Neural cell (in vitro differentiated cells): ENCODE measurements at regions not wholly inside any gene's neighbourhood (a gene's known extent, or its start where the extent isn't known, plus 50 kb on each side); places are given as distances from the start of the nearest gene placed in this dataset.

Source experiments
- H2AFZ ChIP-seq: fragments of 200-600, 300-800 bp; sonication (generic), shearing (Covaris generic); 2 replicates; pipeline ENCODE4 v1.6.0; 2014; ENCODE audit warnings: low read depth, mild to moderate bottlenecking, antibody characterized with exemption, low read length, moderate library complexity
- H3F3A ChIP-seq: fragments of 200-600 bp; shearing (Covaris generic); 2 replicates; pipeline ENCODE4 v1.6.1; 2016; ENCODE audit warnings: mild to moderate bottlenecking, moderate library complexity, mixed read lengths, antibody characterized with exemption, low read length; ENCODE audit not compliant: insufficient read depth, poor library complexity, severe bottlenecking
- H3K27ac ChIP-seq: fragments of 200-600, 300-800 bp; sonication (generic), shearing (Covaris generic); 2 replicates; pipeline ENCODE4 v1.5.1; 2014; ENCODE audit warnings: mild to moderate bottlenecking, low read length, moderate library complexity
- H3K27me3 ChIP-seq: fragments of 300-800, 200-600 bp; sonication (generic), shearing (Covaris generic); 2 replicates; pipeline ENCODE4 v1.6.0; 2014; ENCODE audit warnings: mild to moderate bottlenecking, low read depth, low read length, moderate library complexity; ENCODE audit not compliant: insufficient read depth
- H3K36me3 ChIP-seq: fragments of 300-800, 200-600 bp; sonication (generic), shearing (Covaris generic); 2 replicates; pipeline ENCODE4 v1.5.1; 2014; ENCODE audit warnings: mild to moderate bottlenecking, antibody characterized with exemption, low read length, moderate library complexity; ENCODE audit not compliant: insufficient read depth
- H3K4me2 ChIP-seq: fragments of 300-800, 200-600 bp; sonication (generic), shearing (Covaris generic); 2 replicates; pipeline ENCODE4 v1.6.0; 2014; ENCODE audit warnings: mild to moderate bottlenecking, low read length
- H3K4me3 ChIP-seq: fragments of 300-800, 200-600 bp; sonication (generic), shearing (Covaris generic); 2 replicates; pipeline ENCODE4 v1.5.1; 2014; ENCODE audit warnings: mild to moderate bottlenecking, low read length, moderate library complexity
- H3K79me2 ChIP-seq: fragments of 200-600 bp; shearing (Covaris generic); replicated peaks from 2 replicates; pipeline ENCODE4 v1.6.0; 2014; ENCODE audit warnings: mild to moderate bottlenecking, low read length, moderate library complexity; ENCODE audit not compliant: insufficient read depth
- H3K9ac ChIP-seq: fragments of 300-800, 200-600 bp; sonication (generic), shearing (Covaris generic); 2 replicates; pipeline ENCODE4 v1.6.1; 2016; ENCODE audit warnings: mild to moderate bottlenecking, low read length, mixed read lengths
- H3K9me2 ChIP-seq: fragments of 200-600 bp; shearing (Covaris generic); 2 replicates; pipeline ENCODE4 v1.6.1; 2016; ENCODE audit warnings: mild to moderate bottlenecking, low read length, mixed read lengths; ENCODE audit not compliant: insufficient read depth
- H3K9me3 ChIP-seq: fragments of 200-600, 300-800 bp; sonication (generic), shearing (Covaris generic); 2 replicates; pipeline ENCODE4 v1.6.1; 2016; ENCODE audit warnings: mild to moderate bottlenecking, mixed run types, low read length, moderate library complexity, mixed read lengths
- H4K20me1 ChIP-seq: fragments of 200-600 bp; shearing (Covaris generic); 2 replicates; pipeline ENCODE4 v1.6.1; 2016; ENCODE audit warnings: mild to moderate bottlenecking, mixed run types; ENCODE audit not compliant: insufficient read depth
- EP300 ChIP-seq: fragments of 450-650 bp; conservative IDR thresholded peaks from 2 replicates; pipeline ENCODE4 v1.6.1; 2014; ENCODE audit warnings: antibody characterized with exemption, mild to moderate bottlenecking, moderate library complexity; ENCODE audit not compliant: poor library complexity, severe bottlenecking
- EZH2 ChIP-seq: fragments of 200-600, 300-800 bp; shearing (Covaris generic), sonication (generic); IDR thresholded peaks from 2 replicates; pipeline ENCODE4 v1.6.1; 2014; ENCODE audit warnings: antibody characterized with exemption, low read length, borderline replicate concordance, mild to moderate bottlenecking; ENCODE audit not compliant: insufficient read depth, poor library complexity, severe bottlenecking
- MXI1 ChIP-seq: fragments of 450-650 bp; conservative IDR thresholded peaks from 2 replicates; pipeline ENCODE4 v1.6.1; 2014; ENCODE audit warnings: antibody characterized with exemption, mild to moderate bottlenecking; ENCODE audit not compliant: poor library complexity, severe bottlenecking
- POLR2AphosphoS5 ChIP-seq: IDR thresholded peaks from 2 replicates; pipeline ENCODE4 v1.6.1; 2012
- RAD21 ChIP-seq: fragments of 450-650 bp; conservative IDR thresholded peaks from 2 replicates; pipeline ENCODE4 v1.6.1; 2014; ENCODE audit warnings: antibody characterized with exemption, mild to moderate bottlenecking, moderate library complexity
- REST ChIP-seq: IDR thresholded peaks from 2 replicates; pipeline ENCODE4 v1.6.1; 2012; ENCODE audit warnings: borderline replicate concordance
- SMC3 ChIP-seq: fragments of 450-650 bp; conservative IDR thresholded peaks from 2 replicates; pipeline ENCODE4 v1.6.1; 2014; ENCODE audit warnings: antibody characterized with exemption, mild to moderate bottlenecking, moderate library complexity; ENCODE audit not compliant: poor library complexity
- TAF1 ChIP-seq: IDR thresholded peaks from 2 replicates; pipeline ENCODE4 v1.6.1; 2012; ENCODE audit warnings: low read depth

GRCh38 chr1:56436296-56436695 lies 143.1 kb downstream of the PLPP3 start:
- no peaks in the 10 kb centered on the region for H4K20me1 ChIP-seq
- H3F3A ChIP-seq, result peaks cover 9% of the 10 kb centered on the region
- no peak for TF ChIP-seq RAD21
- no peak for TF ChIP-seq MXI1
- no peak for TF ChIP-seq TAF1
- TF ChIP-seq EZH2, result no peak
- no peak for TF ChIP-seq SMC3
- no peak for TF ChIP-seq POLR2AphosphoS5
- TF ChIP-seq EP300, result no peak
- TF ChIP-seq REST, result no peak
- H3K27ac ChIP-seq, result no peak overlapping the region
- H3K9me2 ChIP-seq, result no peaks in the 10 kb centered on the region
- H3K79me2 ChIP-seq, result no peaks in the 10 kb centered on the region
- H3K4me2 ChIP-seq, result no peak overlapping the region
- no peak overlapping the region for H3K4me3 ChIP-seq
- no peak overlapping the region for H3K9ac ChIP-seq
- no peaks in the 10 kb centered on the region for H3K36me3 ChIP-seq
- H3K9me3 ChIP-seq, result no peaks in the 10 kb centered on the region
- H2AFZ ChIP-seq, result no peak overlapping the region
- no peaks in the 10 kb centered on the region for H3K27me3 ChIP-seq

GRCh38 chr1:56435434-56436262 lies 143.7 kb downstream of the PLPP3 start:
- no peak overlapping the region for H3K27ac ChIP-seq
- no peaks in the 10 kb centered on the region for H3K36me3 ChIP-seq
- H3K9me2 ChIP-seq, result no peaks in the 10 kb centered on the region
- TF ChIP-seq REST (peak; percentile 45), SMC3 (no peak)
- no peak overlapping the region for H3K4me3 ChIP-seq
- H3F3A ChIP-seq, result peaks cover 9% of the 10 kb centered on the region
- no peaks in the 10 kb centered on the region for H4K20me1 ChIP-seq
- H3K4me2 ChIP-seq, result no peak overlapping the region
- no peak overlapping the region for H2AFZ ChIP-seq
- H3K9ac ChIP-seq, result no peak overlapping the region
- H3K79me2 ChIP-seq, result no peaks in the 10 kb centered on the region
- no peaks in the 10 kb centered on the region for H3K27me3 ChIP-seq
- H3K9me3 ChIP-seq, result no peaks in the 10 kb centered on the region
